GM23338 (cell line): ENCODE measurements at regions not wholly inside any gene's neighbourhood (a gene's known extent, or its start where the extent isn't known, plus 50 kb on each side); places are given as distances from the start of the nearest gene placed in this dataset.

ENCODE experiments used
- ATAC-seq: fragments of 200-7000 bp; cut with Tn5 transposase; 3 replicates; pipeline ENCODE4 v1.9.1; 2020
- DNase-seq: peaks from one replicate; pipeline ENCODE4 v3.0.0-alpha.2; 2015; ENCODE audit warnings: low spot score
- H2AFZ ChIP-seq: fragments of 200-600 bp; sonication (generic); 2 replicates; pipeline ENCODE4 v1.8.0; 2016; ENCODE audit warnings: antibody characterized with exemption, mild to moderate bottlenecking, moderate library complexity
- H3F3A ChIP-seq: fragments of 200-600 bp; sonication (generic); replicated peaks from 2 replicates; pipeline ENCODE4 v1.8.0; 2017; ENCODE audit warnings: antibody characterized with exemption, mixed run types, low read depth
- H3K27ac ChIP-seq: fragments of 200-600 bp; sonication (generic); 2 replicates; pipeline ENCODE4 v1.6.1; 2016; ENCODE audit warnings: low read depth
- H3K27me3 ChIP-seq: fragments of 200-600 bp; sonication (generic); 2 replicates; pipeline ENCODE4 v1.8.0; 2016; ENCODE audit warnings: mild to moderate bottlenecking, mixed run types, moderate library complexity; ENCODE audit not compliant: insufficient read depth
- H3K36me3 ChIP-seq: fragments of 200-600 bp; sonication (generic); 2 replicates; pipeline ENCODE4 v1.8.0; 2016; ENCODE audit warnings: mild to moderate bottlenecking; ENCODE audit not compliant: insufficient read depth
- H3K4me1 ChIP-seq: fragments of 200-600 bp; sonication (generic); 2 replicates; pipeline ENCODE4 v1.8.0; 2016; ENCODE audit warnings: mild to moderate bottlenecking, moderate library complexity; ENCODE audit not compliant: insufficient read depth
- H3K4me2 ChIP-seq: fragments of 200-600 bp; sonication (generic); 2 replicates; pipeline ENCODE4 v1.7.1; 2017; ENCODE audit warnings: mixed run types
- H3K4me3 ChIP-seq: fragments of 200-600 bp; sonication (generic); 2 replicates; pipeline ENCODE4 v1.6.1; 2016; ENCODE audit warnings: mixed run types
- H3K79me2 ChIP-seq: fragments of 200-600 bp; sonication (generic); replicated peaks from 2 replicates; pipeline ENCODE4 v1.8.0; 2017; ENCODE audit warnings: mild to moderate bottlenecking; ENCODE audit not compliant: insufficient read depth
- H3K9me2 ChIP-seq: fragments of 200-600 bp; sonication (generic); 2 replicates; pipeline ENCODE4 v1.8.0; 2017; ENCODE audit not compliant: insufficient read depth
- H4K20me1 ChIP-seq: fragments of 200-600 bp; sonication (generic); replicated peaks from 2 replicates; pipeline ENCODE4 v1.8.0; 2017; ENCODE audit warnings: mild to moderate bottlenecking; ENCODE audit not compliant: insufficient read depth
- H3K27ac Mint-ChIP-seq: 2 replicates; pipeline ENCODE4 v1.8.0; 2020; ENCODE audit warnings: inconsistent platforms, mild to moderate bottlenecking, moderate library complexity, mixed read lengths
- H3K27me3 Mint-ChIP-seq: 3 replicates; pipeline ENCODE4 v1.8.0; 2022; ENCODE audit warnings: low read depth, mild to moderate bottlenecking, moderate library complexity, mixed read lengths, inconsistent platforms; ENCODE audit not compliant: insufficient read depth, poor library complexity
- H3K36me3 Mint-ChIP-seq: 3 replicates; pipeline ENCODE4 v1.8.0; 2021; ENCODE audit warnings: low read depth, mild to moderate bottlenecking, inconsistent platforms, moderate library complexity, mixed read lengths
- H3K4me1 Mint-ChIP-seq: 3 replicates; pipeline ENCODE4 v1.8.0; 2020; ENCODE audit warnings: mild to moderate bottlenecking, inconsistent platforms, mixed read lengths
- H3K4me3 Mint-ChIP-seq: 3 replicates; pipeline ENCODE4 v1.8.0; 2021; ENCODE audit warnings: moderate library complexity, mild to moderate bottlenecking, inconsistent platforms, mixed read lengths
- H3K9me3 Mint-ChIP-seq: 3 replicates; pipeline ENCODE4 v1.8.0; 2020; ENCODE audit warnings: moderate library complexity, mild to moderate bottlenecking, inconsistent platforms, mixed read lengths
- CREB1 ChIP-seq: fragments of 250-450 bp; sonication (Bioruptor Pico); IDR thresholded peaks from 2 replicates; pipeline ENCODE4 v1.5.0; 2020; ENCODE audit warnings: low read depth, mild to moderate bottlenecking, moderate library complexity
- EZH2 ChIP-seq: fragments of 200-600 bp; sonication (generic); IDR thresholded peaks from one replicate; pipeline ENCODE4 v1.8.0; 2017; ENCODE audit warnings: antibody characterized with exemption, mild to moderate bottlenecking, low read depth; ENCODE audit not compliant: unreplicated experiment
- JUNB ChIP-seq: IDR thresholded peaks from one replicate; pipeline ENCODE4 v1.6.1; 2016; ENCODE audit warnings: antibody characterized with exemption; ENCODE audit not compliant: unreplicated experiment
- NANOG ChIP-seq: IDR thresholded peaks from 2 replicates; pipeline ENCODE4 v1.6.1; 2016; ENCODE audit warnings: antibody characterized with exemption, borderline replicate concordance
- POLR2AphosphoS5 ChIP-seq: IDR thresholded peaks from 2 replicates; pipeline ENCODE4 v1.6.1; 2016; ENCODE audit warnings: antibody characterized with exemption, low read depth
- STAT1 ChIP-seq: IDR thresholded peaks from one replicate; pipeline ENCODE4 v1.6.1; 2016; ENCODE audit warnings: antibody characterized with exemption; ENCODE audit not compliant: unreplicated experiment
- ZNF114 ChIP-seq: fragments of 250-450 bp; sonication (Bioruptor Pico); IDR thresholded peaks from 2 replicates; pipeline ENCODE4 v1.5.0; 2020; ENCODE audit warnings: mild to moderate bottlenecking, moderate library complexity
- TF ChIP-seq, protein P1 (sequence below): fragments of 250-450 bp; sonication (Bioruptor Pico); IDR thresholded peaks from 2 replicates; pipeline ENCODE4 v1.5.0; 2020; ENCODE audit warnings: mild to moderate bottlenecking, moderate library complexity
- TF ChIP-seq, protein P2 (sequence below), 2 experiments: fragments of 200-600 bp in 1 of 2; sonication (generic) in 1 of 2; conservative IDR thresholded peaks; 2 replicates each; pipeline versions ENCODE4 v1.5.1 to v1.6.1; 2016 to 2017; ENCODE audit warnings: antibody characterized with exemption in 2 of 2, low read depth in 2 of 2, mild to moderate bottlenecking in 2 of 2, moderate library complexity in 1 of 2
- TF ChIP-seq, protein P3 (sequence below): IDR thresholded peaks from 2 replicates; pipeline ENCODE4 v1.6.1; 2016; ENCODE audit warnings: antibody characterized with exemption

DNA sequence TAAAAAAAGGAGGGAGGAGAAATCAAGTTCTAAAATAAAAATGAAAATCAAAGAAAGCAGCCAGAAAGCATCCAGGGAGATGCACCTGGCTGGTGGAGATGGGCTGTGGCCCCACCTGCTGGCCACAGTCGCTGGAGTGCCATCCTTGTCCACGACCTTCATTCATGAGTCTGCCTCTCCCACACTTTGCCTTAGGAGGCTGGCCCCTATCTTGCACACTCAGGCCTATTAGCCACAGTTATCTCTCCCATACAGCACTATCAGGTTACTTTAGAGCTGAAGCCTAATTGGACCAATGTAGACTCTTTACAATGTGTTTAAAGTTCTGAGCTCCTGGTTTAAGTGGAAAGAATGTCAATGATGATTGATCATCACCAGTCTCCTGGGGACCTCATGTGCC is 392.0 kb upstream of the RORA start (continued):
- TF ChIP-seq ZNF114 (CRISPR knock-in tag) = no peak
- TF ChIP-seq, protein P1, sequence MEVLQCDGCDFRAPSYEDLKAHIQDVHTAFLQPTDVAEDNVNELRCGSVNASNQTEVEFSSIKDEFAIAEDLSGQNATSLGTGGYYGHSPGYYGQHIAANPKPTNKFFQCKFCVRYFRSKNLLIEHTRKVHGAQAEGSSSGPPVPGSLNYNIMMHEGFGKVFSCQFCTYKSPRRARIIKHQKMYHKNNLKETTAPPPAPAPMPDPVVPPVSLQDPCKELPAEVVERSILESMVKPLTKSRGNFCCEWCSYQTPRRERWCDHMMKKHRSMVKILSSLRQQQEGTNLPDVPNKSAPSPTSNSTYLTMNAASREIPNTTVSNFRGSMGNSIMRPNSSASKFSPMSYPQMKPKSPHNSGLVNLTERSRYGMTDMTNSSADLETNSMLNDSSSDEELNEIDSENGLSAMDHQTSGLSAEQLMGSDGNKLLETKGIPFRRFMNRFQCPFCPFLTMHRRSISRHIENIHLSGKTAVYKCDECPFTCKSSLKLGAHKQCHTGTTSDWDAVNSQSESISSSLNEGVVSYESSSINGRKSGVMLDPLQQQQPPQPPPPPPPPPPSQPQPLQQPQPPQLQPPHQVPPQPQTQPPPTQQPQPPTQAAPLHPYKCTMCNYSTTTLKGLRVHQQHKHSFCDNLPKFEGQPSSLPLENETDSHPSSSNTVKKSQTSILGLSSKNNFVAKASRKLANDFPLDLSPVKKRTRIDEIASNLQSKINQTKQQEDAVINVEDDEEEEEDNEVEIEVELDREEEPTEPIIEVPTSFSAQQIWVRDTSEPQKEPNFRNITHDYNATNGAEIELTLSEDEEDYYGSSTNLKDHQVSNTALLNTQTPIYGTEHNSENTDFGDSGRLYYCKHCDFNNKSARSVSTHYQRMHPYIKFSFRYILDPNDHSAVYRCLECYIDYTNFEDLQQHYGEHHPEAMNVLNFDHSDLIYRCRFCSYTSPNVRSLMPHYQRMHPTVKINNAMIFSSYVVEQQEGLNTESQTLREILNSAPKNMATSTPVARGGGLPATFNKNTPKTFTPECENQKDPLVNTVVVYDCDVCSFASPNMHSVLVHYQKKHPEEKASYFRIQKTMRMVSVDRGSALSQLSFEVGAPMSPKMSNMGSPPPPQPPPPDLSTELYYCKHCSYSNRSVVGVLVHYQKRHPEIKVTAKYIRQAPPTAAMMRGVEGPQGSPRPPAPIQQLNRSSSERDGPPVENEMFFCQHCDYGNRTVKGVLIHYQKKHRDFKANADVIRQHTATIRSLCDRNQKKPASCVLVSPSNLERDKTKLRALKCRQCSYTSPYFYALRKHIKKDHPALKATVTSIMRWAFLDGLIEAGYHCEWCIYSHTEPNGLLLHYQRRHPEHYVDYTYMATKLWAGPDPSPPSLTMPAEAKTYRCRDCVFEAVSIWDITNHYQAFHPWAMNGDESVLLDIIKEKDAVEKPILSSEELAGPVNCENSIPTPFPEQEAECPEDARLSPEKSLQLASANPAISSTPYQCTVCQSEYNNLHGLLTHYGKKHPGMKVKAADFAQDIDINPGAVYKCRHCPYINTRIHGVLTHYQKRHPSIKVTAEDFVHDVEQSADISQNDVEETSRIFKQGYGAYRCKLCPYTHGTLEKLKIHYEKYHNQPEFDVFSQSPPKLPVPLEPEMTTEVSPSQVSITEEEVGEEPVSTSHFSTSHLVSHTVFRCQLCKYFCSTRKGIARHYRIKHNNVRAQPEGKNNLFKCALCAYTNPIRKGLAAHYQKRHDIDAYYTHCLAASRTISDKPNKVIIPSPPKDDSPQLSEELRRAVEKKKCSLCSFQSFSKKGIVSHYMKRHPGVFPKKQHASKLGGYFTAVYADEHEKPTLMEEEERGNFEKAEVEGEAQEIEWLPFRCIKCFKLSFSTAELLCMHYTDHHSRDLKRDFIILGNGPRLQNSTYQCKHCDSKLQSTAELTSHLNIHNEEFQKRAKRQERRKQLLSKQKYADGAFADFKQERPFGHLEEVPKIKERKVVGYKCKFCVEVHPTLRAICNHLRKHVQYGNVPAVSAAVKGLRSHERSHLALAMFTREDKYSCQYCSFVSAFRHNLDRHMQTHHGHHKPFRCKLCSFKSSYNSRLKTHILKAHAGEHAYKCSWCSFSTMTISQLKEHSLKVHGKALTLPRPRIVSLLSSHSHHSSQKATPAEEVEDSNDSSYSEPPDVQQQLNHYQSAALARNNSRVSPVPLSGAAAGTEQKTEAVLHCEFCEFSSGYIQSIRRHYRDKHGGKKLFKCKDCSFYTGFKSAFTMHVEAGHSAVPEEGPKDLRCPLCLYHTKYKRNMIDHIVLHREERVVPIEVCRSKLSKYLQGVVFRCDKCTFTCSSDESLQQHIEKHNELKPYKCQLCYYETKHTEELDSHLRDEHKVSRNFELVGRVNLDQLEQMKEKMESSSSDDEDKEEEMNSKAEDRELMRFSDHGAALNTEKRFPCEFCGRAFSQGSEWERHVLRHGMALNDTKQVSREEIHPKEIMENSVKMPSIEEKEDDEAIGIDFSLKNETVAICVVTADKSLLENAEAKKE (CRISPR knock-in tag) = no peak

DNA sequence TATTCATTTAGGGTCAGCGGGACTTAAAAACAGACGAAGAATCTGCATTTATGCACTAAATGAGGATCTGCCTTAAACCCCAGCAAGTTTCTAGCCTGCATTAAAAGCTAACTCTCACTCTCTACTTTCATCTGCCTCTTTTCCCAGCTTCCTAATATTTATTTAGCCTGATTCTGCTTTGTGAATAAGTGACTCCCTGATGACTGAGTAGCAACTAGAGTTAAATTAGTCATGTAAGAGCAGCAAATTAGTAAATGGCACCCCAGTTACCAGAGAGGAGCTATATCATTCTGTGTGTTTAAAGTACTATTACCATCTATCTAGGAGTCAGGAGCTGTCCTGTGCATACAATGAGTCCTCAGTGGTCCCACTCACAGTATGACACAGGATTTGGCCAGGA is 391.0 kb upstream of the RORA start:
- no peak overlapping the region for H3K4me2 ChIP-seq
- no peaks in the 10 kb centered on the region for H3F3A ChIP-seq
- no peaks in the 10 kb centered on the region for H3K36me3 ChIP-seq
- H2AFZ ChIP-seq = no peak overlapping the region
- H3K4me1 Mint-ChIP-seq = peaks cover 8% of the 10 kb centered on the region; the same call in 2 of the 3 replicates
- no peaks in the 10 kb centered on the region for H3K27me3 ChIP-seq
- no peaks in the 10 kb centered on the region for H3K9me2 ChIP-seq
- no peaks in the 10 kb centered on the region for H3K36me3 Mint-ChIP-seq
- no peaks in the 10 kb centered on the region for H4K20me1 ChIP-seq
- H3K27me3 Mint-ChIP-seq = no peaks in the 10 kb centered on the region
- no peaks in the 10 kb centered on the region for H3K79me2 ChIP-seq
- H3K27ac ChIP-seq = no peak overlapping the region
- H3K4me1 ChIP-seq = no peaks in the 10 kb centered on the region; the same call in 1 of the 2 replicates
- peaks cover 6% of the 10 kb centered on the region; the same call in 2 of the 3 replicates for H3K9me3 Mint-ChIP-seq
- H3K4me3 ChIP-seq = no peak overlapping the region
- DNase-seq (no peak), ATAC-seq (no peak)
- H3K4me3 Mint-ChIP-seq = no peak overlapping the region
- H3K27ac Mint-ChIP-seq = no peak overlapping the region
- TF ChIP-seq, protein P2, sequence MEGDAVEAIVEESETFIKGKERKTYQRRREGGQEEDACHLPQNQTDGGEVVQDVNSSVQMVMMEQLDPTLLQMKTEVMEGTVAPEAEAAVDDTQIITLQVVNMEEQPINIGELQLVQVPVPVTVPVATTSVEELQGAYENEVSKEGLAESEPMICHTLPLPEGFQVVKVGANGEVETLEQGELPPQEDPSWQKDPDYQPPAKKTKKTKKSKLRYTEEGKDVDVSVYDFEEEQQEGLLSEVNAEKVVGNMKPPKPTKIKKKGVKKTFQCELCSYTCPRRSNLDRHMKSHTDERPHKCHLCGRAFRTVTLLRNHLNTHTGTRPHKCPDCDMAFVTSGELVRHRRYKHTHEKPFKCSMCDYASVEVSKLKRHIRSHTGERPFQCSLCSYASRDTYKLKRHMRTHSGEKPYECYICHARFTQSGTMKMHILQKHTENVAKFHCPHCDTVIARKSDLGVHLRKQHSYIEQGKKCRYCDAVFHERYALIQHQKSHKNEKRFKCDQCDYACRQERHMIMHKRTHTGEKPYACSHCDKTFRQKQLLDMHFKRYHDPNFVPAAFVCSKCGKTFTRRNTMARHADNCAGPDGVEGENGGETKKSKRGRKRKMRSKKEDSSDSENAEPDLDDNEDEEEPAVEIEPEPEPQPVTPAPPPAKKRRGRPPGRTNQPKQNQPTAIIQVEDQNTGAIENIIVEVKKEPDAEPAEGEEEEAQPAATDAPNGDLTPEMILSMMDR (conservative IDR thresholded peaks at IDR 0.05; ENCODE audit: low read depth in 2 of 2) = no peak
- TF ChIP-seq NANOG = no peak
- TF ChIP-seq, protein P3, sequence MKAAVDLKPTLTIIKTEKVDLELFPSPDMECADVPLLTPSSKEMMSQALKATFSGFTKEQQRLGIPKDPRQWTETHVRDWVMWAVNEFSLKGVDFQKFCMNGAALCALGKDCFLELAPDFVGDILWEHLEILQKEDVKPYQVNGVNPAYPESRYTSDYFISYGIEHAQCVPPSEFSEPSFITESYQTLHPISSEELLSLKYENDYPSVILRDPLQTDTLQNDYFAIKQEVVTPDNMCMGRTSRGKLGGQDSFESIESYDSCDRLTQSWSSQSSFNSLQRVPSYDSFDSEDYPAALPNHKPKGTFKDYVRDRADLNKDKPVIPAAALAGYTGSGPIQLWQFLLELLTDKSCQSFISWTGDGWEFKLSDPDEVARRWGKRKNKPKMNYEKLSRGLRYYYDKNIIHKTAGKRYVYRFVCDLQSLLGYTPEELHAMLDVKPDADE = no peak
- no peak for TF ChIP-seq STAT1
- no peak for TF ChIP-seq CREB1 (CRISPR knock-in tag)
- no peak for TF ChIP-seq EZH2
- no peak for TF ChIP-seq POLR2AphosphoS5
- TF ChIP-seq JUNB = no peak
